Calu3 (cell line): ENCODE measurements at regions not wholly inside any gene's neighbourhood (a gene's known extent, or its start where the extent isn't known, plus 50 kb on each side); places are given as distances from the start of the nearest gene placed in this dataset.

Experiments used
- BruUV-seq: library from RNA; stranded (reverse); fragments of 400-500 nt; replicated peaks from 2 replicates; lab custom pipeline; 2021; lab: Mats Ljungman, UMichigan
- CTCF ChIA-PET: fragments of 300-600 bp; sonication (Branson Sonifier 250); formaldehyde crosslinking; loops from one replicate; lab custom pipeline; 2022; ENCODE audit warnings: antibody characterized with exemption; lab: Charles Lee
- DNase-seq: peaks from one replicate; pipeline ENCODE4 v3.0.0; 2022
- H3K27ac Mint-ChIP-seq: one replicate; pipeline ENCODE4 v1.8.0; 2022; ENCODE audit warnings: mixed read lengths; ENCODE audit not compliant: unreplicated experiment
- H3K27me3 Mint-ChIP-seq: one replicate; pipeline ENCODE4 v1.8.0; 2022; ENCODE audit warnings: mixed read lengths; ENCODE audit not compliant: unreplicated experiment
- H3K36me3 Mint-ChIP-seq: one replicate; pipeline ENCODE4 v1.8.0; 2022; ENCODE audit warnings: mild to moderate bottlenecking, moderate library complexity, mixed read lengths; ENCODE audit not compliant: insufficient read depth, unreplicated experiment
- H3K4me1 Mint-ChIP-seq: one replicate; pipeline ENCODE4 v1.8.0; 2022; ENCODE audit warnings: mild to moderate bottlenecking, low read depth, mixed read lengths; ENCODE audit not compliant: unreplicated experiment
- H3K4me3 Mint-ChIP-seq: one replicate; pipeline ENCODE4 v1.8.0; 2022; ENCODE audit warnings: mild to moderate bottlenecking, low read depth, moderate library complexity, mixed read lengths; ENCODE audit not compliant: unreplicated experiment
- H3K9me3 Mint-ChIP-seq: one replicate; pipeline ENCODE4 v1.8.0; 2022; ENCODE audit warnings: low read depth, mixed read lengths; ENCODE audit not compliant: unreplicated experiment
- intact Hi-C: fragments of 100-400 bp; cut with micrococcal nuclease; formaldehyde crosslinking; loops from one replicate; pipeline ENCODE4 v1.10.0; 2022; ENCODE audit not compliant: unreplicated experiment
- TF ChIP-seq, protein P1 (sequence below): fragments of 200-600 bp; IDR thresholded peaks from one replicate; pipeline ENCODE4 v1.8.0; 2022; ENCODE audit warnings: antibody characterized with exemption; ENCODE audit not compliant: unreplicated experiment

DNA sequence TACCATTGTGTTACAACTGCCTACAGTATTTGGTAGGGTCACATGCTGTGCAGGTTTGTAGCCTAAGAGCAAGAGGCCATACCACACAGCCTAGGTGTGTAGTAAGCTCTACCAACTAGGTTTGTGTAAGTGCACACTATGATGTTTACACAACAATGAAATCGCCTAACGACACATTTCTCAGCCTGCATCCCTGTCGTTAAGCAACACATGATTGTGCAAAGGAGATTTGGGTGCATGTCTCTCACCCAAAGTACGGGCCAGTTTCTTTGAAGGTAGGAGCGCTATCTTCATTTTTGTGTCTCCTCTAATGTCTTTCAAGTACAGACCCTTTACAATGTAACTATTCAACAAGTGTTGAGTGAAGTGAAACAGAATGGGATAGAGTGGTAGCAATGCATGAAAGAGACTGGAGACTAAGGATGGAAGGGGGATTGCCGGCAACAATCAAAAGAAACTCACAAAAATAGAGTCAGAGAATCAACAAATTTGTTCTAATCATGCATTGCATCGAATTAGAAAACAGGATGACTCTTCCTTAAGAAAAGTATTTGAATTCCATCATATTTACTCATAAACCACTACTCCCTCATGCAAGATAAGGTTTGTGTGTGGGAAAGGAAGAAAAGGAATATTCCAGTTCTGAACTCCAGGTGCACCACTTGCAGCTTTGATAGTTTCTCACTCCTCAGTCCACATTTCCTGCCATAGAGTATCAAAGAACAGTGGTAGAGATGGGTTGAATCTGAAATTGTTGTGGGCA, 60.2 kb upstream of the TNFRSF19 start:
- intact Hi-C loops, result loop anchor here (5.0 kb wide), 2 partner anchors 57 to 357 kb away; no protein-coding TSS in a partner anchor
- Mint-ChIP-seq H3K4me1 (peaks cover 16% of the 10 kb centered on the region), H3K9me3 (no peaks in the 10 kb centered on the region), H3K4me3 (no peak overlapping the region), H3K36me3 (no peaks in the 10 kb centered on the region), H3K27ac (peak overlapping the region; percentile 31), H3K27me3 (no peaks in the 10 kb centered on the region)
- no peak for DNase-seq
- no TSS peak for BruUV-seq
- TF ChIP-seq, protein P1, sequence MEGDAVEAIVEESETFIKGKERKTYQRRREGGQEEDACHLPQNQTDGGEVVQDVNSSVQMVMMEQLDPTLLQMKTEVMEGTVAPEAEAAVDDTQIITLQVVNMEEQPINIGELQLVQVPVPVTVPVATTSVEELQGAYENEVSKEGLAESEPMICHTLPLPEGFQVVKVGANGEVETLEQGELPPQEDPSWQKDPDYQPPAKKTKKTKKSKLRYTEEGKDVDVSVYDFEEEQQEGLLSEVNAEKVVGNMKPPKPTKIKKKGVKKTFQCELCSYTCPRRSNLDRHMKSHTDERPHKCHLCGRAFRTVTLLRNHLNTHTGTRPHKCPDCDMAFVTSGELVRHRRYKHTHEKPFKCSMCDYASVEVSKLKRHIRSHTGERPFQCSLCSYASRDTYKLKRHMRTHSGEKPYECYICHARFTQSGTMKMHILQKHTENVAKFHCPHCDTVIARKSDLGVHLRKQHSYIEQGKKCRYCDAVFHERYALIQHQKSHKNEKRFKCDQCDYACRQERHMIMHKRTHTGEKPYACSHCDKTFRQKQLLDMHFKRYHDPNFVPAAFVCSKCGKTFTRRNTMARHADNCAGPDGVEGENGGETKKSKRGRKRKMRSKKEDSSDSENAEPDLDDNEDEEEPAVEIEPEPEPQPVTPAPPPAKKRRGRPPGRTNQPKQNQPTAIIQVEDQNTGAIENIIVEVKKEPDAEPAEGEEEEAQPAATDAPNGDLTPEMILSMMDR, result no peak
- CTCF ChIA-PET, result interaction anchor here (1.6 kb wide), 1 partner anchor 58 kb away, joined by 6 read pairs; no protein-coding TSS in a partner anchor

DNA sequence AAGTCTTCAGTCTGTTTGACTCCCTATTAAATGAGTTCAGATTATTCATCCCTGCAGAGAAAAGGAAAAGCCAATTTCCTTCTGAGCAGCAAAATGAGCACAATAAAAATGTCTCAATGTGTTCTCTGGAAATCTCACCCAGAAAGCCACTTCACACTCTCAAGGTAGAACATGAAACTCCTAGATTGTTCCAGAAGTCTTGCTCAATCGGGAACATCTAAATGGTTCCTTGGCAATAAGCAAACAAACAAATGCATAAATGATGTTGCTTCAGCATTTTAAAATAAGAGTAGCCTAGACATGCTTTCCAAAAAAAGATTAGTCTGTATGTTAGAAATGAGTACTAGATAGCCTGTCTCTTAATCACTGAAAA, 59.7 kb upstream of the TNFRSF19 start:
- Mint-ChIP-seq H3K36me3 (no peaks in the 10 kb centered on the region), H3K4me1 (peaks cover 11% of the 10 kb centered on the region), H3K9me3 (no peaks in the 10 kb centered on the region), H3K27ac (no peak overlapping the region), H3K27me3 (no peaks in the 10 kb centered on the region), H3K4me3 (no peak overlapping the region)
- no TSS peak for BruUV-seq
- intact Hi-C loops, result loop anchor here (5.0 kb wide), 2 partner anchors 57 to 357 kb away; no protein-coding TSS in a partner anchor
- TF ChIP-seq, protein P1, result no peak
- no peak for DNase-seq
- CTCF ChIA-PET, result interaction anchor here (1.6 kb wide), 1 partner anchor 58 kb away, joined by 6 read pairs; no protein-coding TSS in a partner anchor

DNA sequence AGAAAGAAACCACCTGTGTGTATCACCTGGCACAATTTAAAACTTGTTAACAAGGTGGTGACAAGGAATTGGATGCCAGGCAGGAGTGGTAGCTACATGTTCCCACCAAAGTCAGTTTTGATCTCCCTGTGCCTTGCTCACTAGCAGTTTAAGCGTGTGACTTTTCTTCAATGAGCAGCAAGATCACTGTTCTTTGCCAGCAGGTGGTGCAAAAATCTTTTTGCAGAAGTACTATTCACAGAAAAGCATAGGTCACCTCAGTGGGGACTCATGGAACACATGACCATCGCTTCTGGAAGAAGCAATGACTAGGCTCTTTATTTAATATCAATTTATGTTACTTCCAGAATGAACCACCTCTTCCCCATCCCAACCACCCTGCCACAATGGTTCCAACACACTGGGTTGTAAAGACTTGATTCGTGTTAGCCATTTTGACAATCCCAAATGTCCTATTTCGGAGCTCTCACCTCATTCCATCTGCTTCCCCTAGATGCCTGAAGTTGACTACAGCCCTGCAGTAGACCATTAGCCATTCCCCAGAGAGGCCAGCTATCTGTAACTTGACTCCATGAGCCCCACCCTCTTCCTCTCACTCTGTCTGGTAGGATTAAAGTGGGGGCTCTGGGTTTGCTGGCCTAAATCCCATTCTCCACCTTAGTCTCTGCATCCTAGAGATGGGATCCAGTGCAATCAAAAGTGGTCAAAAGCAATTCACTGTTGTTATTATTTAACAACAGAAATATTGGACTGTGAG, 59.1 kb upstream of the TNFRSF19 start:
- Mint-ChIP-seq H3K27ac (no peak overlapping the region), H3K27me3 (no peaks in the 10 kb centered on the region), H3K9me3 (no peaks in the 10 kb centered on the region), H3K4me3 (no peak overlapping the region), H3K4me1 (peaks cover 11% of the 10 kb centered on the region), H3K36me3 (no peaks in the 10 kb centered on the region)
- CTCF ChIA-PET, result interaction anchor here (1.6 kb wide), 1 partner anchor 57 kb away, joined by 6 read pairs; no protein-coding TSS in a partner anchor
- TF ChIP-seq, protein P1, result no peak
- DNase-seq, result no peak
- BruUV-seq, result no TSS peak
- intact Hi-C loops, result loop anchor here (5.0 kb wide), 2 partner anchors 56 to 356 kb away; no protein-coding TSS in a partner anchor

DNA sequence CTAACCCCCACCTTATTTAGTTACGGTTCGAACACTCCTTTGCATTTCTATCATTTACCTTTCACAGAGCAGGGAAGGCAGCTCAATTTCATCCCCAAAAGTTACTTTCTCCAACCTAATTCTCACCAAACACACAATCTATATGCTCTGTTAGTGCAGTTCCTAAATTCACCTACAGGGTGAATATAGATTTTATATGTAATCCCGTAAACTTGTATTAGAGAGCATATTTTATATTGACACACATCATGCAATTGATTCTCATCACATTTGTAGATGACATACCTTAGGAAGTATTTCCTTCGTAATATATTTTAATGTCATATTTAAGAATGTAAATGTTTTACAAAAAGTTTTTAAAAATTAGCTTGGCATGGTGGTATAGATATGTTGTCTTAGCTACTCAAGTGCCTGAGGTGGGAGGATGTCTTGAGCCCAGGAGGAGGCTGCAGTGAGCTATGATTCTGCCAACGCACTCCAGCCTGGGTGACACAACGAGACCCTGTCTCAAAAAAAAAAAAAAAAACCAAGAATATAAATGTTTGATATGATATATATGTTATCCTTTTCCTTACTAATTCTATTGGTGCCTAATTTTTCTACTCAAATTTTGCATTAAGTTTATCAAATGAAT, 57.3 kb upstream of the TNFRSF19 start:
- intact Hi-C loops, result loop anchor here (5.0 kb wide), 2 partner anchors 54 to 354 kb away; no protein-coding TSS in a partner anchor
- peaks cover 11% of the 10 kb centered on the region for H3K4me1 Mint-ChIP-seq
- no peaks in the 10 kb centered on the region for H3K36me3 Mint-ChIP-seq
- TF ChIP-seq, protein P1, result no peak
- CTCF ChIA-PET, result no interaction called here
- no peaks in the 10 kb centered on the region for H3K9me3 Mint-ChIP-seq
- no peaks in the 10 kb centered on the region for H3K27me3 Mint-ChIP-seq
- peak overlapping the region; percentile 47 for H3K27ac Mint-ChIP-seq
- BruUV-seq, result no TSS peak
- H3K4me3 Mint-ChIP-seq, result no peak overlapping the region
- DNase-seq, result no peak
